ENCODE measurements at regions not wholly inside any gene's neighbourhood (a gene's known extent, or its start where the extent isn't known, plus 50 kb on each side); places are given as distances from the start of the nearest gene placed in this dataset.

DNA sequence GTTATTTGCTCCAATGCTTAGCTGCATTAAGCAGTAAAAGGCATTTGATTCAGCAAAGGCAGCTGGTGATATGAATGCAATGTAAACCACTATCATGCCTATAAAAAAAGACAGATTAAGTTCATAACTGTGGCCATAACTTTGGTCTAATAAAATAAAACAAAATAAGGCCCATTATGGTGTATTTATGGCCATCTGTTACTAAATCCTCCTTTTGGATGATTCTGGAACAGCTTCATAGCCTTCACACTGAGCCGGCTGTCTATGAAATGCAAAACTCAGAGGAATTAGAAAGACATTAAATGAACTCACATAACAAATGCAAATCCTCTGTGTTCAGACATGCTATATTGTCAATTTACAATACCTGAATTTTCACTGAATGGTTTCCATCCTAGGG, 223.7 kb upstream of the FAT4 start:
- Histone ChIP-seq H3K4me3 (ENCODE audit: low read depth, low read length) (no peak overlapping the region), H3K27me3 (ENCODE audit: control insufficient read depth, insufficient read depth, low read length) (no peaks in the 10 kb centered on the region), H3K36me3 (ENCODE audit: control insufficient read depth, insufficient read depth, low read length) (no peaks in the 10 kb centered on the region)
- TF ChIP-seq, protein P1, sequence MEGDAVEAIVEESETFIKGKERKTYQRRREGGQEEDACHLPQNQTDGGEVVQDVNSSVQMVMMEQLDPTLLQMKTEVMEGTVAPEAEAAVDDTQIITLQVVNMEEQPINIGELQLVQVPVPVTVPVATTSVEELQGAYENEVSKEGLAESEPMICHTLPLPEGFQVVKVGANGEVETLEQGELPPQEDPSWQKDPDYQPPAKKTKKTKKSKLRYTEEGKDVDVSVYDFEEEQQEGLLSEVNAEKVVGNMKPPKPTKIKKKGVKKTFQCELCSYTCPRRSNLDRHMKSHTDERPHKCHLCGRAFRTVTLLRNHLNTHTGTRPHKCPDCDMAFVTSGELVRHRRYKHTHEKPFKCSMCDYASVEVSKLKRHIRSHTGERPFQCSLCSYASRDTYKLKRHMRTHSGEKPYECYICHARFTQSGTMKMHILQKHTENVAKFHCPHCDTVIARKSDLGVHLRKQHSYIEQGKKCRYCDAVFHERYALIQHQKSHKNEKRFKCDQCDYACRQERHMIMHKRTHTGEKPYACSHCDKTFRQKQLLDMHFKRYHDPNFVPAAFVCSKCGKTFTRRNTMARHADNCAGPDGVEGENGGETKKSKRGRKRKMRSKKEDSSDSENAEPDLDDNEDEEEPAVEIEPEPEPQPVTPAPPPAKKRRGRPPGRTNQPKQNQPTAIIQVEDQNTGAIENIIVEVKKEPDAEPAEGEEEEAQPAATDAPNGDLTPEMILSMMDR (IDR thresholded peaks at IDR 0.05; ENCODE audit: insufficient read depth, low read length, severe bottlenecking), result no peak
- DNase-seq (ENCODE audit: low read depth) (no peak), FAIRE-seq (no peak)

DNA sequence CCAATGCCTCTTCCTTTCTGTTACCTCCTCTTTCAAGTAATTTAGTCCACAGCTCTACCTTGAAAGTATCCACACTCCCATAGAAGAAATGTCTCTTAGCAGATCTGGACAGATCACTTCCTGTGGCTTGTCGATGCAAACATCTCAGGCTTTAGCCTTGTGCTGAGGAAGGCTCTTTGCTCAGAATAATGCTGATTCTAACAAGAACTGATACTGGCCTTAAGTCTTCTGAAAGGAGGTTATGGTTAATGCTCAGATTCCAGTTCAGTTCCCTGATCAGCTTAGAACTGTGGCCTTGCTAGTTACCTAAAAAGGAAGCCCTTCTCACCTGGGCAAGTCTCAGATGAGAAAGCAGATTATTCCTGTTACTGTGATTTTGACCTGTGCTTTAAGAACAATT, 230.1 kb upstream of the FAT4 start:
- Histone ChIP-seq H3K4me3 (ENCODE audit: low read depth, low read length) (no peak overlapping the region), H3K36me3 (ENCODE audit: control insufficient read depth, insufficient read depth, low read length) (no peaks in the 10 kb centered on the region), H3K27me3 (ENCODE audit: control insufficient read depth, insufficient read depth, low read length) (no peaks in the 10 kb centered on the region)
- DNase-seq (ENCODE audit: low read depth) (peak; percentile 12), FAIRE-seq (no peak)
- TF ChIP-seq, protein P1 (IDR thresholded peaks at IDR 0.05; ENCODE audit: insufficient read depth, low read length, severe bottlenecking), result no peak

DNA sequence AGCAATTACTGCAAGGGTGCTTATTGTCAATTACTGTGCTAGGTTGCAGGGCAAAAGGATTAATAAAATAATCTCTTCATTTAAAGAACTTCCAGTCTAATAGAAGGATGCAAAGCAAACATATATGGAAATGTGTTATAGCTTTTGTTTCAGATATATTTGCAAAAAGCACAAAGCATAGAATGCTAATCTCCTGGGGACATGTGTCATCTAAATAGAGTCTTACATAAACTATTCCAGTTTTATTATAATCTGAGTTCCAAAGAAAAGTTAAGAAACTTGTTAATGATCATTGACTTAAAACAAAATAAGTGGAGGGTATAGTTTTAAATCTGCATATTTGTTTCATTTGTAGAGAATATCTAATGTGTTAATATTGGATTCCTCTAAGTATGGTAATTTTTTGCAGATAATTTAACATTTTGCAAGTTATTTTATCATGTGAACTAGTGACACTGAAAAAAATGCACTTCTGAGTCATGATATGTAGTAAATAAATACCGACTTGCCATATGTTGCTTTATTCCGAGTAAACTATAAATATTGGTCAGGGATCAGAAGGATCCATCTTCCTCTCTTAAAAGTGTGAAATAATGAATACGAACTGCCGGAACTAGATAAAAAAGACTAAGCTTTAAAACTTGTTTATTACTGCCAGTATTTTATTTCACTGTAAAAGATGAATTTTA, 231.9 kb upstream of the FAT4 start:
- Histone ChIP-seq H3K27me3 (ENCODE audit: control insufficient read depth, insufficient read depth, low read length) (no peaks in the 10 kb centered on the region), H3K36me3 (ENCODE audit: control insufficient read depth, insufficient read depth, low read length) (no peaks in the 10 kb centered on the region), H3K4me3 (ENCODE audit: low read depth, low read length) (no peak overlapping the region)
- TF ChIP-seq, protein P1 (IDR thresholded peaks at IDR 0.05; ENCODE audit: insufficient read depth, low read length, severe bottlenecking), result no peak
- FAIRE-seq (no peak), DNase-seq (ENCODE audit: low read depth) (no peak)

DNA sequence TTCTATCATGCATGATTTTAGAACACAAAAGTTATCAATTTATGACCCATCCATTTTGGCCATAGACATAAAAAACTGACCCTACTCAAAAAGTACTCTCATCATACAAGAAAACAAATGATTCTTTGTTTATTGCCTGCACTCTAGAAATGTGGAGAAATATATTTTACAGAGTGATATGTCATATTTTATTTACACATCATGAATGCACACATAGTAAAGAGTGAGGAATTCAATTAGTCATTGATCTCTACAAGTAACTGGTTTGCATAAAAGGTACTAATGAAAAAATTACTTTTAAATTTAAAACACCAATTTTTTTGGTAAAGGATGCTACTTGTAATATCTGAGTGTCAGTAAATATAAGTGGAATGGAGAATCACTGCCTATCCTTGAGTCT, 242.5 kb upstream of the FAT4 start:
- no peaks in the 10 kb centered on the region for H3K36me3 ChIP-seq (ENCODE audit: control insufficient read depth, insufficient read depth, low read length)
- no peak for FAIRE-seq
- H3K4me3 ChIP-seq (ENCODE audit: low read depth, low read length), result no peak overlapping the region
- H3K27me3 ChIP-seq (ENCODE audit: control insufficient read depth, insufficient read depth, low read length), result no peaks in the 10 kb centered on the region
- TF ChIP-seq, protein P1 (IDR thresholded peaks at IDR 0.05; ENCODE audit: insufficient read depth, low read length, severe bottlenecking), result no peak
- DNase-seq (ENCODE audit: low read depth), result peak; percentile 62

DNA sequence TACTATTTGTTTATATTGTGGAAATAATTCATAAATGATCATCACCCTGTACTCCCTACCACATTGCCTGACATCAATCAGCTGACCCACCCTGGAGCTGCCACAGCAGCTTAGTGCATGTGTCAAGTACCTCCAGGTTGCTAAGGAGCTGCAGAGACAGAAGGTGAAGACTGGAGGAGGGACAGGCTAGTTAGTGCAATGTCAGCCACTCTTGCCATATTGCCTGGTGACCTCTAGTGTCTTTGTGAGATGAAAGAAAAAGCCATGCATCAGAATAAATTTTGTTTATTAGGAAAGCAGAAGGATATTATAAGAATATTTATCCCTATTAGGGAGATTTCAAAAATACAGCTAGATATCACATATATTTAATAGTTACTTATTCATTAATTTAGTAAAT, 243.9 kb upstream of the FAT4 start:
- FAIRE-seq (no peak), DNase-seq (ENCODE audit: low read depth) (peak; percentile 17)
- H3K36me3 ChIP-seq (ENCODE audit: control insufficient read depth, insufficient read depth, low read length), result no peaks in the 10 kb centered on the region
- H3K27me3 ChIP-seq (ENCODE audit: control insufficient read depth, insufficient read depth, low read length), result no peaks in the 10 kb centered on the region
- TF ChIP-seq, protein P1 (IDR thresholded peaks at IDR 0.05; ENCODE audit: insufficient read depth, low read length, severe bottlenecking), result peak; percentile 2
- H3K4me3 ChIP-seq (ENCODE audit: low read depth, low read length), result no peak overlapping the region

Data from bronchial epithelial cell (primary cell).